ENCODE measurements at regions not wholly inside any gene's neighbourhood (a gene's known extent, or its start where the extent isn't known, plus 50 kb on each side); places are given as distances from the start of the nearest gene placed in this dataset.
"Not testable (repeated sequence)": the region's sequence is repeated elsewhere in the genome, so short reads cannot be mapped to it uniquely, and the experiment has no call there.

DNA sequence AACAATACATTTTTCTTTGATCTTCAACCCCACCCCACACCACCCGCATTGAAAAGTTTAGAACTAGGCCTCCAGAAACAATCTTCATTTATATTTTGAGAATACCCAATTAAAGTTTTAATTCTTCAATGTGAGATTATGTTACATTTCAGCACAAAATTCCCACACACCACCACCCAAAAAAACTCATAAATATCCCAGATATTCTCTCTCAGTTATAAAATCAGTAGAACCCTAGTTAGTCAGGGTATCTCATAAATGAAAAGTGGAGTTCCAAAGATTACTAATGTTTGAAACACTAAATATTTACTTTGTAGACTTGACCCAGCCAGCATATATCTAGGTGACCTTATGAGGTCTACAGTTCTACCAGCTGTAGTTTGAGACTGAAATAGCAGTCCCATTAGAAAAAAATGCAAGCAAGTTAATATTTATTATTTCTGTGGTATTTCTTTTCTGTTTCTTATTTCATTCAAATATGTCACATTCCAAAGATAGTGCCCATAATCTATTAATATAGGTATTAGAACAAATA is 371.0 kb downstream of the TENT5A start:
- FAIRE-seq (no peak), DNase-seq (ENCODE audit: extremely low spot score, insufficient read length, low read depth) (no peak)

DNA sequence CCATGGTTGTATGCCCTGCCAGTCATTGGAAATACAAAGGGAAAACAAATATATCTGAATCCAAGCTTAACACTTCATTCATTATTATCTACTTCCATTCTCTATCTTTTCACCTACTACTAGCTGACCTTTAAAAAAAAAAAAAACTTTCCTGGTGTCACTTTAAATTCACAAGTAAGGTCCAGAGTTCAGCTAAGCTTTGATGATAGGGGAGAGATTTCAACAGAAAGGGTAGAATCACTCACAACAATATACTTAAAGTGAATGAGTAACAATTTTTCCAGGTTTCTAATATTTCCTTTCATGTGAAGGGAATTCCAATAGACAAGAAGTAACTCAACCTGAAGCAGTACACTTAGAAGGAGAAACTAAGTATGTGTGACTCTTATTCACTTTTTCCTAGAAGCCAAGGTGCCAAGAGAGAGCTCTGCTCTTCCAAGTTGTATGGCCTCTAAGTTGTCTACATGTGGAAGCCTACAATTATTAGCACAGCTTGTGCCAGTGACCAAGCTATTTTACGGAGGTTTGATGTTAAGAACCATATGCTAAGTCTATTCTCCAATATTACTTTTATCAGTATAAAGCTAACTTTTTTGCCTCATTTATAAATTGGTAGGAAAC is 371.7 kb downstream of the TENT5A start:
- FAIRE-seq: no peak
- DNase-seq (ENCODE audit: extremely low spot score, insufficient read length, low read depth): no peak

DNA sequence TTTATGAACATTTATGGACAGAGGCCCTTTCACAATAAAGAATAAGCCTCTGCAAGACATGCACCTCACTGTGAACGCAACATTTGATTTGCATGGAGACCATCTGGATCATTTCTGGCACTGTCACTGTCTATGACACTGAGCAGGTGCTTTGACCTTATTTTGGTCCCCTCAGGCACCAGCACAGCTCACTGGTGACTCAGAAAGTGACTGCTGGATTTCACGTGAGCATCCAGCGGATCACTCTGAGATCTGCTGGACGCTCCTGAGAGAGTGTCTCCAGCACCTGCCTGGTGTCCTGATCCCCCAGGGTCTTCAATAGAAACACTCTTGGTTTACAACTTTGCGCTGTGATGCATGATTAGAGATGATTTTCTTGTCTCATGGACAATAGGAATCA is 375.7 kb downstream of the TENT5A start:
- DNase-seq (ENCODE audit: extremely low spot score, insufficient read length, low read depth): no peak

DNA sequence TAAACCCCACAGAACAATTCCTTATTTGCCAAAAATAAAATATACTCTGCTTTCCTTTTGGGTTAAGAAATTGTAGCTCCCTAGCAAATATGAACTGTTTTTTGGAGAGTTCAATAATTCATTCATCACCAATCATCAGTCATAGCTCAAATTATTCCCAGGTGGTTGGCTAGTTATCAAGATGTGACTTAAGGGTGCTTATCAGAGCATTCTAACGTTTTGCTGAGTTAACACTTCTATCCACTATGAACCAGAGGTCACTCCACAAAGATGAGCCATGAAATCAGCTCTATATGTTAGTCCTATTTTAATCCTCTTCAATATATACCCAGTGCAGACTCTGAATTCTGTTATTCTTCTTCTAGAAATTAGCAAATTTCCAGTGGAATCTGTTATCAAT is 379.1 kb downstream of the TENT5A start:
- no peak for FAIRE-seq
- DNase-seq (ENCODE audit: extremely low spot score, insufficient read length, low read depth): no peak

More for the DNA sequence above, 375.7 kb downstream of the TENT5A start:
- no peak for FAIRE-seq

DNA sequence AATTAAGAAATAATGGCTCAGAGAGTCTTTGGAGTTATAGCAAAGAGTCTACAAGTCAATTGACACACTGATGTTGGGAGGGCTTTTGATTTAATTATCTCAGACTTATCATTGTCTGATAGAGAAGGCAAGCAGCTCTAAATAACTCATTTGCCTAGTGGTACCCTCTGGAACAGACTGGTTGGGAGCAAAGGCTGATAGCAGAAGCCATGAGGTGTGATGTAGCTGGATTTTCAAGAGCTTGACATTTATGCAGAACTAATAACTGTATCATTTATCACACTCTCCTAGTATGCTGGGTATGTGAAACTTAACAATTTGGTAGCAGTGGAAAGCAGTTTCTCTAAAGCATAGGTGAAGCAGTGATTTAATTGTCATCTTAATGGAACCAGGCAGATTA is 380.6 kb downstream of the TENT5A start:
- DNase-seq (ENCODE audit: extremely low spot score, insufficient read length, low read depth) (no peak), FAIRE-seq (no peak)

DNA sequence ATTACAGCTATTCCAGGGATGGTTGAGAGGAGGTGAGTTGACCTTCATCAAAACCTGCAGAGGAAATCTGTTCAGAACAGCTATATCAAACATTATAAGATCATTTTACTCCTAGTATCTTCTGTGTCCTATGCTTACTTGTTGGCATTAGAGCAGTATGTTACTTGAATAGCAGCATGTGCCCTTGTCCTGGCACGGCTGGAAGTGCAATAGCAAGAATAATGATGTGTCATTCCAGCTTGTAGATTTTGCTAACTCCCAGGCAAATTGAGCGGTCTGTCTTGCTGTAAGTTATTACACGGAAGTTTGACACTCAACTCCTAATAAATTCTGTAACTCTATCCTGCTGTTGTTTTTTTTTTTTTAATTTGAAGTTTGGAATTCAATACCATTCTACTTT is 385.5 kb downstream of the TENT5A start:
- DNase-seq (ENCODE audit: extremely low spot score, insufficient read length, low read depth): no peak
- no peak for FAIRE-seq

DNA sequence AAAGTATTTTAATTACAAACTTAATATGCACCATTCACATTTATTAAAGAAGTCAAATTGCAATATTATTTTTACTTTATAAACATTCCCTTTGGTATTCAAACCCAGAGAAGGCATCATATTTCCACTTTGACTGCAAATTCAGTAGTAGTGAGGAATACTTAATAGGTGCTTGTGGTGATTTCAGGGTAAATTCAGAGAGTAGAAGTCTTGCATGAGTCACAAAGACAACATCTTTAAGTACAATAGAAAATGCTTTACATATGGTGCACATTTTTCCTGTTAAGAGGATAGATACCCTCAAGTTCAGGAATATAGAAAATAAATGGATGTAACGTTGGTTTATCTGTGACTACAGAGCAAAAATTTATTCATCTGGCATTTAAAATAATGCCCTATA is 390.2 kb downstream of the TENT5A start:
- DNase-seq (ENCODE audit: extremely low spot score, insufficient read length, low read depth): no peak
- no peak for FAIRE-seq

DNA sequence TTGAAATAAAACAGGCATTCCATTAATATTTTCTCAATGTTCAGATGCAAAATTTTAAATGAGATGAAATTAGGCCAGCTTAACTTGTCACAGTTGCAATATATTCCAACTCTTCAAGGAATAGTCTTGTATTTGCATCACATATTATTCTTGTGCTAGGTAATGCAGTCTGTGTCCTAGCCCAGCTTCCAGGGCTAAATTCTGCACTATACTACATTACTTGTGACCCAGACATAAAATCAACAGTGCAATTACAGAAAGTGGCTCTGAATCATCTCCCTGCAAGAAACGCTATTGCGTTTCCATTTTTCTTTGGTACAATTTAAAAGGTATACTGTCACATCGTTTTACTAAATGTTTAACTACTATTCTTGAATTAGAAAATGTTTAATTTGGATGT is 399.2 kb downstream of the TENT5A start:
- no peak for FAIRE-seq

DNA sequence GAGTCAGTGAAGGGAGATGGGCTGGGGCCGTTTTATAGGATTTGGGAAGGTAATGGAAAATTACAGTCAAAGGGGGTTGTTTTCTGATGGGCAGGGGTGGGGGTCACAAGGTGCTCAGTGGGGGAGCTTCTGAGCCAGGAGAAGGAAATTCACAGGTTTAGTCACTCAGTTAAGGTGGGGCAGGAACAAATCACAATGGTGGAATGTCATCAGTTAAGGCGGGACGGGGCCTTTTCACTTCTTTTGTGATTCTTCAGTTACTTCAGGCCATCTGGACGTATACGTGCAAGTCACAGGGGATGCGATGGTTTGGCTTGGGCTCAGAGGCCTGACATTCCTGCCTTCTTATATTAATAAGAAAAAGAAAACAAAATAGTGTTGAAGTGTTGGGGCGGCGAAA is 408.5 kb downstream of the TENT5A start:
- DNase-seq (ENCODE audit: extremely low spot score, insufficient read length, low read depth); FAIRE-seq: not testable (repeated sequence)

More for the DNA sequence above, 399.2 kb downstream of the TENT5A start:
- no peak for DNase-seq (ENCODE audit: extremely low spot score, insufficient read length, low read depth)

DNA sequence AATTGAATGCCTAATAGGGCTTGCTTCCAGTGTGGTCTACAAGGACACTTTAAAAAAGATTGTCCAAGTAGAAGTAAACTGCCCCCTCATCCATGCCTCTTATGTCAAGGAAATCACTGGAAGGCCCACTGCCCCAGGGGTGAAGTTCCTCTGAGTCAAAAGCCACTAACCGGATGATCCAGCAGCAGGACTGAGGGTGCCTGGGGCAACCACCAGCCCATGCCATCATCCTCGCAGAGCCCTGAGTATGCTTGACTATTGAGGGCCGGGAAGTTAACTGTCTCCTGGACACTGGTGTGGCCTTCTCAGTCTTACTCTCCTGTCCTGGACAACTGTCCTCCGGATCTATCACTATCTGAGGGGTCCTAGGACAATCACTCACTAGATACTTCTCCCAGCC is 411.5 kb downstream of the TENT5A start:
- no peak for DNase-seq (ENCODE audit: extremely low spot score, insufficient read length, low read depth)
- FAIRE-seq: no peak

DNA sequence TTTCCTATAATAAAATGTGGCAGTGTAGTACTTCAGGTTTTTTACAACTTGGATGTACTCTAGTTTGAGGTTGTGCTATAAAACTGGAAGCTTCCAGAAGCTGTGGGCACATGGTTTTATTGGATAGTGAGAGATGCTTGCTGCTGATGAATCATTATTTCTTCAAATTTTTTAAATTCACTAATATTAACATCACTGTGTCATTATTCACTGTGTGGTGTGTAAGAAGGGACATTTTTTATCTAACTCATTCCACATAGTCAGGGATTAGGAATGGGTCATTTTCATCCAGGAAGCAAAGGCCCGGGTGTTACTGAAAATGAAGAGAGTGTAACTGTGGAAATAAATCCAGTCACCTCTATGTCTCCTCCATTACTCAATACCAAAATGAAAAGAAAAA is 421.0 kb downstream of the TENT5A start:
- DNase-seq (ENCODE audit: extremely low spot score, insufficient read length, low read depth) (no peak), FAIRE-seq (no peak)

DNA sequence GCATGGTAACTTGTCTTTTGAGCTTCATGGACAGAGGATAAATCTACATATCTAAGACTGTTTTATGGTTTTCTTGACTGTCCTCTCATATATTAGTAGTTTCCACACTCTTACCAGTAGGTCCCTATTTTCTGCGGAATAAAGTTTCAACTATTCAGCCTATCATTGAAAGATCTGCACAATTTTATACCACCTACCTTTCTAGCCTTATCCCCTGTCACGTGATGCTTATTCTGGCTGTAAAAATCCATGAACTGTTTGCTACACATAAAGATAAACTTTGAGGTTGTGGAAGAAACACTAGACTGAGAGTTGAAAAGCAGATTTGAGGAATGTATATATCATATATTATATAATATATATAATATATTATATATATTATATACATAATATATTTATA is 423.8 kb downstream of the TENT5A start:
- FAIRE-seq (no peak), DNase-seq (ENCODE audit: extremely low spot score, insufficient read length, low read depth) (no peak)

DNA sequence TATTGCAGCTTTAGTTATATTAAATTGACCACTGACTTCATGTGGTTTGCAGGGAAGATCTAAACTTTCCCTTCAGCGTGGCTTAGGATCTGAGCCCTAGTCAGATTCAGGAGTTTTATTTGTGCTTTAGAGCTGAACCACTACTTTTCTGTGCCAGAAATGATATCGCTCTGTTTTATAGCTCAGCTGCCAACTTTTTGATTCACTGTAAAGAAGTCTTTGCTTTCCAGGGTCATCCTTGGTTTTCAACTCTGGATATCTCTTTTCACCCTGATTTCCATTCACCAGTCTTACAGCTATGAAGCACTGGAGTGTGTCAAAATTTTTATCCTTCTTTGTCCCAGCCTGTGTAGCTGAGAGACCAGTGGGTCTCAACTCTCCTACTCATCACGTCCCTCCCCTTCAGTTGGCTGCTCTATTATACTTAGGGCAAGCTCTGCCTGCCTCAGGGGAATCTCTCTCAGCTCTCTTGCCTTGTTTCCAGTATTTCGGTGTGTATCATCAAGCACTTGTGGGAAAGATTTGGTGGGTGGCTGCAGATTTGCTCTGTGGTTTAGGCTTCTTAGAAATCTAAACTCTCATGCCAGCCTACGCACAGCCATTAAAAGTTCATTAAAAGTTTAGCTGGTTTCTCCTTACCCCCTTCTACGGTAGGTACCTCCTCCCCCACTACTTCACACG is 425.5 kb downstream of the TENT5A start:
- FAIRE-seq: no peak
- no peak for DNase-seq (ENCODE audit: extremely low spot score, insufficient read length, low read depth)

DNA sequence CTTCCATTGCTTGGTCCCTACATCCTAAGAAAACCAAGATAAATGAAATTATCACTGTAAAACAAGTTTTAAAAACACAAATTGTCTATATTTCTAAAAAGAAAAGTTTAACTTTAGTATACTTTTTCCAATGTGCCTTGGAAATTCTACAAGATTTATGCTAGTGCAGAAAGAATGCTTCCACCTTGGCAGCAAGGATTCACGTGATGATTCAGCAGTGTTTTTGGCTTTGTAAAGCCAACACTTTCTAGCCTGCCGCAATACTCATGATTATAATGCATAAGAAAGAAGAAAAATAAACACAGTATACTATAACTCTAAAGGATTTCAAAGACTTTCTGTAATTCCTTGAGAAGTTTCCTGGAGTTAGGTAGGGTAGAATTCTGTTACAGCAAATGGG is 442.7 kb downstream of the TENT5A start:
- DNase-seq (ENCODE audit: extremely low spot score, insufficient read length, low read depth) (no peak), FAIRE-seq (no peak)

DNA sequence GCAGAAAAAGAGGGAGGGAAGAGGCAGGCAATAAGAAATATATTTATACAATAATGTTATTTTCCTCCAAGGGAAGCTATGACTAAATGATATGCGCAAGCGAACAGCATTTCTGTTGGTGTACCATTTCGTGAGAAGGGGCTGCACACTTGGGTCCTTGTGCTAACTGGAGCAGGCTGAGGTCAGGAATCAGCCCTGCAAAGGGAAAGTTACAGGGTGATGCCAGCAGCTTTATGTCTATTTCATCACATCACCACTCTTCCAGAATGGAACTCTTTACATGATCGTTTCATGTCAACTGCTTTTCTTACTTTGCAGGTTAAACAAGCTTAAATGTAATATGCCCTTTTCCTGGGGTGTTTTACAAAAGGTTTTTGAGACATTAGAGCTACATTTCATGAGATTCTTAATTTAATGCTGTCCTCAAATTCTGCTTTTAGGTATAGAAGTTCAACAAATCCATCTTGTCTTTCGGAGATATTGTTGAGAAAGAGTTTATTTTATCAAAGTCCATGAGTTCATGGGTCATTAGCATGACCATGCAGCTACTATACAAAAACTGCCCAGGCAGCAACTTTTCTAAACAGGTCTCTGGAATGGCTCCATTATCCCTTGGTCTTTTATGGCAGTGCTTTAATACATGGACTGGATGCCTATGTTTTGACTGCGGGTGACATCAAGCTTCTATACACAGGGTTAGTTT is 443.8 kb downstream of the TENT5A start:
- DNase-seq (ENCODE audit: extremely low spot score, insufficient read length, low read depth): no peak
- FAIRE-seq: no peak

DNA sequence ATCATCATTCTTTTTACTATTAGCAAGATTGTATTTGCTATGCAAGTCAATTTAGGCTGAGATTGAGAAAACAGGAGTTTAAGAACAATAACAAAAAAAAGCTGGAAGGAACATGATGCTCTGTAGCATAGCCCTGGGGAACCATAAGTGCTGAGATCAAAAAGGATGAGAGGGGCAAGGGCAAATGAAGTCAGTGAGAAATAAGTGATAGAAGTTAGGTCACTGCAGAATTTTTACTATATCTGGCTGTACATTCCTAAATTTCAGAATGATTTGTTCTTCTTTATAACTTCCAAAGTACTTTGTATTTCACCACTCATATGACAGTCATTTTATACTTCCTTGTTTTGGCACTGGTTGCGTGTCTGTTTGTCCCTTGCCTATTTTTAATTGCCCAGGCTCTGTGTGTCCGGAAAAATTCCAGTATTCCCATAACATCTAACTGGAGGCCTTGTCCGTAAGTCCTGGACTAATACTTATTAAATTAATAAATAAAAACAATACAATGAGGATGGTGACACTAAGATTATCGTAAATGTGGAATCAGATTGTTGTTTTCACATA is 444.7 kb downstream of the TENT5A start:
- FAIRE-seq (no peak), DNase-seq (ENCODE audit: extremely low spot score, insufficient read length, low read depth) (no peak)

DNA sequence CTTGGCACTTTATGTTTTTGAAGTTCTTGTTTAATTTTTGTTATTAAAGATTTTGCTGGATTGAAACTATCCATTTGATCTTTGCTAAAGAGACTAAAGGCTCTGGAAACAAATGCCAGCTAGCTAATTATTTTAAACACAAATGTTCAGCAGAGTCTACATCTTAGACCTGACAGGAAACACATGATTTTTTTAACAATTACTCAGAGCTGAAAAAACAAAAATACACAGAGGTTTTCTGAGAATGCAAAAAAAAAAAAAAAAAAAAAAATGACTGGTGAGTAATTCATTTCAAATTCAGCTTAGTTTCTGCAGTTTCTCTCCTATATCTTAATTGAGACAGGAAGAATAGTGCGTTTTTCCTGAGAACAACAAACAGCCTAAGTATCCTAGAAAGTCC is 448.0 kb downstream of the TENT5A start:
- no peak for DNase-seq (ENCODE audit: extremely low spot score, insufficient read length, low read depth)
- FAIRE-seq: no peak

DNA sequence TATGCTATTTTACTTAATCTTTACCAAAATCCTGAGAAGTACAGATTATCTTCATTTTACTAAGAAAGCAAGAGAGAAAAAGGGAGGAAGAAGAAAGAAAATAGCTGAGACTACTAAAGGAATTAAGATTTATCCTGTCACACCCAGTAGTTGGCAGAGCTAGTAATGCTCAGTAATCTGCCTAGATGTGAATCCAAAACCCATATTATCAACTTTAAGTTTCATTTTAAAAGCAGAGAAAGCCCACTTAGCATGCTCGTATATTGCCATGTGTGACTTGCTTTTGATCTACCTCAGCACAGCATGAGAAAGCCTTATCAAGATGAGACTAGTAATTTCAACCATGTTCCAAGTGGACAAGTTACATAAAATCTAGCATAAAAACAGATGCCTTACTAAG is 451.5 kb downstream of the TENT5A start:
- no peak for FAIRE-seq
- no peak for DNase-seq (ENCODE audit: extremely low spot score, insufficient read length, low read depth)

DNA sequence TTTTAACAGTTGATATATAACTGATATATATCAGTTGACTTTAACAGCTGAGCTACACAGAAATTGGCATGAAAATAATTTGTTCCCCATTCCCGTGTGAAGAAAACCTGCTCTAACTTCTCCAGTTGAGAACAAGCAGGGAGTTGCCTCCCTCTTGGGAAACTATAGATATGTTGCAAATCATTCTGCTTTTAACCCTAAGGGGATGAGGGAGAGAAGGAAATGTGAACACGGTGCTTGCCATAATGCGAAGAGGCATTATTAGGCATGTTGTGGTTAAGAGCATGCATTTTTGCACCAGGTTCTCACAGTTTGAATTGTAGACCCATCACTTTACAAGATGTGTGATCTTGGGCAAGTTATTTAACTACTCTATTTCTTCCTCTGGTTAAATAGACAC is 453.7 kb downstream of the TENT5A start:
- no peak for DNase-seq (ENCODE audit: extremely low spot score, insufficient read length, low read depth)
- FAIRE-seq: no peak

DNA sequence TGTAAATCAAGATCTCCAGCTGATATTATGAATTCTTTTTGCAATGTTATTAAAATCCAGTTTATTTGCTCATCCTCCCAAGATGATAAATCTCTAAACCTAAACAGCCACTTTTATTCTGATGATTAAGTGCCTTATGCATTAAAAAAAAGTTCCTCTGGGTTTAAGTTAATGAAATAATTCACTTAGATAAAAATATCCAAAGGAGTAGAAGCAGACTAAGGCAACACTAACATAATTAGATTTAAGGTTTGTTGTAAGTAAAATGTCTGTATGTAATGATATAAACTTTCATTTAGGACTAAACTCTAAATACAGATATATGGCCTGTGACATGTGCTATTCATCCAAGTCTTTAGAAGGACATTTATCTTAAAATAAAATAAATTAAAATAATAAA is 457.2 kb downstream of the TENT5A start:
- DNase-seq (ENCODE audit: extremely low spot score, insufficient read length, low read depth) (no peak), FAIRE-seq (no peak)

DNA sequence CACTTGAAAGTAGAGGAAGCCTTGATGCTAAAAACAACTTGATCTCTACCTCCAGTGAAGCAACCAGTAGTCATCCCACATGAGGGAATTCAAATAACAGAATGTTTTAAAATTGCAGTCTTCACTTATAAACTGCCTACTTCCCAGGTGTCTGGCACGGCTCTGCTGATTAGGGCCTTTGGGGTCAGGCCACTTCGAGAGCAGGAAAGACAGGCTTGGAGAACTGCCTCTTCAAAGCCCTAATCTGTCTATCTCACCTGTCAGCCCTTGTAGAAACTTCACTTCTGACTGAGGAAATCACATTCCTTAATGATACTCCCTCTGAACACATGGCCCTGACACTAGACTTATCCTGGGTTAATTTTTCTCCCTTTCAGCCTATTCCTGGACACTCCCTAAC is 458.6 kb downstream of the TENT5A start:
- FAIRE-seq (no peak), DNase-seq (ENCODE audit: extremely low spot score, insufficient read length, low read depth) (no peak)
